PC-9 (cell line): ENCODE measurements at regions not wholly inside any gene's neighbourhood (a gene's known extent, or its start where the extent isn't known, plus 50 kb on each side); places are given as distances from the start of the nearest gene placed in this dataset.

Experiments used
- CTCF ChIP-seq: fragments of 200-600 bp; sonication (generic); conservative IDR thresholded peaks from 2 replicates; pipeline ENCODE4 v1.6.1; 2017; ENCODE audit warnings: mixed run types, antibody characterized with exemption, mild to moderate bottlenecking, moderate library complexity
- EZH2 ChIP-seq: fragments of 200-600 bp; sonication (generic); IDR thresholded peaks from 2 replicates; pipeline ENCODE4 v1.8.0; 2017; ENCODE audit warnings: antibody characterized with exemption, low read depth

GRCh38 chr18:56235481-56236013, 402.8 kb downstream of the TXNL1 start:
- TF ChIP-seq CTCF (no peak), EZH2 (no peak)
